ENCODE measurements at regions not wholly inside any gene's neighbourhood (a gene's known extent, or its start where the extent isn't known, plus 50 kb on each side); places are given as distances from the start of the nearest gene placed in this dataset.

GRCh38 chr1:219498666-219499065 lies 114.2 kb downstream of the ZC3H11B start:
- TF ChIP-seq CTCF (IDR thresholded peaks at IDR 0.05) (no peak), POLR2A (IDR thresholded peaks at IDR 0.05) (no peak)
